ENCODE measurements at regions not wholly inside any gene's neighbourhood (a gene's known extent, or its start where the extent isn't known, plus 50 kb on each side); places are given as distances from the start of the nearest gene placed in this dataset.
"Not testable (repeated sequence)": the region's sequence is repeated elsewhere in the genome, so short reads cannot be mapped to it uniquely, and the experiment has no call there.

DNA sequence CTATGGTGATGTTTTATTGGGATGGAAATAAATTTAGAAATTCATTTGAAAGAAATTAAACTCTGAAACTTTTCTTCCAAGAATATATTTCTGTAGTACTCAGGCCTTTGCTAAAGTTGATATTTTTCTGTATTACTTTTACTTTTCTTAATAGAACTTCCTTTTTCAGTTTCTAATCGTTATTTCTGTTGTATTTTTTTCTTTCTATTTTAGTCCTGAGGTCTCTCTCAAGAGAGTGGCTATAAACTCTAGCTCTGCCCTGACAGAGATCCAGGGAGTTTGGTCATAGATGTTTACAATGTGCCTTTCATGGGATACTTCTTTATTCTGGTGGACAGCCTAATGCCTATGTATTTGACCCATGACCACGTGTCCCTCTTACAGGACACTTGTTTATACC lies 51.0 kb downstream of the OR2B6 start:
- Mint-ChIP-seq H3K27ac (ENCODE audit: unreplicated experiment) (no peak overlapping the region), H3K36me3 (ENCODE audit: insufficient read depth, unreplicated experiment) (no peaks in the 10 kb centered on the region), H3K4me3 (ENCODE audit: low read depth, unreplicated experiment) (no peak overlapping the region), H3K9me3 (ENCODE audit: low read depth, unreplicated experiment) (peaks cover 8% of the 10 kb centered on the region), H3K27me3 (ENCODE audit: unreplicated experiment) (no peaks in the 10 kb centered on the region), H3K4me1 (ENCODE audit: low read depth, unreplicated experiment) (no peaks in the 10 kb centered on the region)
- DNase-seq: no peak
- CTCF ChIA-PET: no interaction called here
- no TSS peak for BruUV-seq (replicated peaks)
- intact Hi-C loops (cut with micrococcal nuclease; ENCODE audit: unreplicated experiment): no loop called here
- TF ChIP-seq, protein P1, sequence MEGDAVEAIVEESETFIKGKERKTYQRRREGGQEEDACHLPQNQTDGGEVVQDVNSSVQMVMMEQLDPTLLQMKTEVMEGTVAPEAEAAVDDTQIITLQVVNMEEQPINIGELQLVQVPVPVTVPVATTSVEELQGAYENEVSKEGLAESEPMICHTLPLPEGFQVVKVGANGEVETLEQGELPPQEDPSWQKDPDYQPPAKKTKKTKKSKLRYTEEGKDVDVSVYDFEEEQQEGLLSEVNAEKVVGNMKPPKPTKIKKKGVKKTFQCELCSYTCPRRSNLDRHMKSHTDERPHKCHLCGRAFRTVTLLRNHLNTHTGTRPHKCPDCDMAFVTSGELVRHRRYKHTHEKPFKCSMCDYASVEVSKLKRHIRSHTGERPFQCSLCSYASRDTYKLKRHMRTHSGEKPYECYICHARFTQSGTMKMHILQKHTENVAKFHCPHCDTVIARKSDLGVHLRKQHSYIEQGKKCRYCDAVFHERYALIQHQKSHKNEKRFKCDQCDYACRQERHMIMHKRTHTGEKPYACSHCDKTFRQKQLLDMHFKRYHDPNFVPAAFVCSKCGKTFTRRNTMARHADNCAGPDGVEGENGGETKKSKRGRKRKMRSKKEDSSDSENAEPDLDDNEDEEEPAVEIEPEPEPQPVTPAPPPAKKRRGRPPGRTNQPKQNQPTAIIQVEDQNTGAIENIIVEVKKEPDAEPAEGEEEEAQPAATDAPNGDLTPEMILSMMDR (IDR thresholded peaks at IDR 0.05; ENCODE audit: unreplicated experiment): no peak

DNA sequence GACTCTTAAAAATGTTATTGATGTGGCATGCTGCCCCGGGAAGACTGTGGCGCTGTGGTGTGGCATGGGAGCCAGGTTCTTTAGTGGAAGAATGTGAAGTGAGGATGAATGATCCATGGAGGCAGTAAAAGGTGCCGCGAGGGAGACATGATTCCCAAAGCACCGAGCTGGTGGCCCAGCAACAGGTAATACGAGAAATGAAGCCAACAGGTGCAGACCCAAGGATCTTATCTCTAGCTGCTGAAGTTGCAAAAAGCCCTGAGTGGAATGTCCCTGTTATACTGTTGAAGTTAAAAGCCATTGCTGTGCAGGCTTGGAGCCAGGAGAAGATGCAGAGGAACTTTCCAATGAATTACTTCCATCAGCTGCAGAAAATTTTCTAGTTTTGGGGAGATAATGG lies 53.5 kb downstream of the OR2B6 start:
- intact Hi-C loops (cut with micrococcal nuclease; ENCODE audit: unreplicated experiment): loop anchor here (10.0 kb wide), 1 partner anchor 204 kb away; no protein-coding TSS in a partner anchor
- Mint-ChIP-seq H3K27ac (ENCODE audit: unreplicated experiment) (no peak overlapping the region), H3K36me3 (ENCODE audit: insufficient read depth, unreplicated experiment) (no peaks in the 10 kb centered on the region), H3K4me3 (ENCODE audit: low read depth, unreplicated experiment) (no peak overlapping the region), H3K4me1 (ENCODE audit: low read depth, unreplicated experiment) (no peaks in the 10 kb centered on the region), H3K27me3 (ENCODE audit: unreplicated experiment) (no peaks in the 10 kb centered on the region), H3K9me3 (ENCODE audit: low read depth, unreplicated experiment) (peaks cover 8% of the 10 kb centered on the region)
- TF ChIP-seq, protein P1 (IDR thresholded peaks at IDR 0.05; ENCODE audit: unreplicated experiment): no peak
- CTCF ChIA-PET: interaction anchor here (0.6 kb wide), 1 partner anchor 487 kb away, joined by 4 read pairs; no protein-coding TSS in a partner anchor
- BruUV-seq (replicated peaks): no TSS peak
- no peak for DNase-seq

DNA sequence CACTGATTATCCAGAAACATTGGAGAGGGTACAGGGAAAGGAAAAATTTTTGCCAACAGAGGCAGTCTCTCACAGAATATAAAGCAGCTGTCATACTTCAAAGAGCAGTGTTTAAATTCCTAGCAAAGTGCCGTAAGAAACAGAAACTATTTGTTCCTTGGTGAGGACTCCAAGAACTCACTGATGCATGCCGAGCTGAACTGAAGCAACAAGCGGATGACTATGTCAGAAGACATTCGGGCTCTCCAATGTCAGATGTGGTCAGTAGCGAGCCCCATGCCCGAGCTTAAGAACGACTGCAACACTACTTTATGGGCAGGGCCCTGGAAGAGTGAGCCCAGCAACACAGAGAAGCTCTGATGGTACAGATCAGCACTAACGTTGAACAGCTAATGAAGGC lies 54.7 kb downstream of the OR2B6 start:
- intact Hi-C loops (cut with micrococcal nuclease; ENCODE audit: unreplicated experiment): loop anchor here (10.0 kb wide), 1 partner anchor 203 kb away; no protein-coding TSS in a partner anchor
- H3K27ac Mint-ChIP-seq (ENCODE audit: unreplicated experiment): no peak overlapping the region
- no TSS peak for BruUV-seq (replicated peaks)
- no peaks in the 10 kb centered on the region for H3K4me1 Mint-ChIP-seq (ENCODE audit: low read depth, unreplicated experiment)
- H3K36me3 Mint-ChIP-seq (ENCODE audit: insufficient read depth, unreplicated experiment): no peaks in the 10 kb centered on the region
- H3K9me3 Mint-ChIP-seq (ENCODE audit: low read depth, unreplicated experiment): peaks cover 8% of the 10 kb centered on the region
- DNase-seq: no peak
- CTCF ChIA-PET: interaction anchor here (0.6 kb wide), 1 partner anchor 1440 kb away, joined by 6 read pairs; no protein-coding TSS in a partner anchor
- TF ChIP-seq, protein P1 (IDR thresholded peaks at IDR 0.05; ENCODE audit: unreplicated experiment): no peak
- no peak overlapping the region for H3K4me3 Mint-ChIP-seq (ENCODE audit: low read depth, unreplicated experiment)
- H3K27me3 Mint-ChIP-seq (ENCODE audit: unreplicated experiment): no peaks in the 10 kb centered on the region

DNA sequence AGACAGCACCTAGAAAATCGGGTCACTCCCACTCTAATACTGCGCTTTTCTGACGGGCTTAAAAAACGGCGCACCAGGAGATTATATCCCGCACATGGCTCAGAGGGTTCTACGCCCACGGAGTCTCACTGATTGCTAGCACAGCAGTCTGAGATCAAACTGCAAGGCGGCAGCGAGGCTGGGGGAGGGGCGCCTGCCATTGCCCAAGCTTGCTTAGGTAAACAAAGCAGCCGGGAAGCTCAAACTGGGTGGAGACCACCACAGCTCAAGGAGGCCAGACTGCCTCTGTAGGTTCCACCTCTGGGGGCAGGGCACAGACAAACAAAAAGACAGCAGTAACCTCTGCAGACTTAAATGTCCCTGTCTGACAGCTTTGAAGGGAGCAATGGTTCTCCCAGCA lies 59.4 kb upstream of the ZNF165 start:
- H3K36me3 Mint-ChIP-seq (ENCODE audit: insufficient read depth, unreplicated experiment); H3K4me3 Mint-ChIP-seq (ENCODE audit: low read depth, unreplicated experiment); H3K27ac Mint-ChIP-seq (ENCODE audit: unreplicated experiment); H3K4me1 Mint-ChIP-seq (ENCODE audit: low read depth, unreplicated experiment); intact Hi-C loops (cut with micrococcal nuclease; ENCODE audit: unreplicated experiment); DNase-seq; H3K9me3 Mint-ChIP-seq (ENCODE audit: low read depth, unreplicated experiment); CTCF ChIA-PET; BruUV-seq (replicated peaks): not testable (repeated sequence)
- H3K27me3 Mint-ChIP-seq (ENCODE audit: unreplicated experiment): peaks cover 32% of the 10 kb centered on the region

DNA sequence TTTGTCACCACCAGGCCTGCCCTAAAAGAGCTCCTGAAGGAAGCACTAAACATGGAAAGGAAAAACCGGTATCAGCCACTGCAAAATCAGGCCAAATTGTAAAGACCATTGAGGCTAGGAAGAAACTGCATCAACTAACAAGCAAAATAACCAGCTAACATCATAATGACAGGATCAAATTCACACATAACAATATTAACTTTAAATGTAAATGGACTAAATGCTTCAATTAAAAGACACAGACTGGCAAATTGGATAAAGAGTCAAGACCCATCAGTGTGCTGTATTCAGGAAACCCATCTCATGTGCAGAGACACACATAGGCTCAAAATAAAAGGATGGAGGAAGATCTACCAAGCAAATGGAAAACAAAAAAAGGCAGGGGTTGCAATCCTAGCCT lies 57.7 kb upstream of the ZNF165 start:
- CTCF ChIA-PET: not testable (repeated sequence)
- H3K27me3 Mint-ChIP-seq (ENCODE audit: unreplicated experiment): peaks cover 30% of the 10 kb centered on the region

More for the DNA sequence above, 57.7 kb upstream of the ZNF165 start:
- H3K4me3 Mint-ChIP-seq (ENCODE audit: low read depth, unreplicated experiment); intact Hi-C loops (cut with micrococcal nuclease; ENCODE audit: unreplicated experiment); H3K4me1 Mint-ChIP-seq (ENCODE audit: low read depth, unreplicated experiment); H3K27ac Mint-ChIP-seq (ENCODE audit: unreplicated experiment); DNase-seq; BruUV-seq (replicated peaks); H3K9me3 Mint-ChIP-seq (ENCODE audit: low read depth, unreplicated experiment); H3K36me3 Mint-ChIP-seq (ENCODE audit: insufficient read depth, unreplicated experiment): not testable (repeated sequence)
